Kidney (tissue), 13 donors: ENCODE measurements at regions not wholly inside any gene's neighbourhood (a gene's known extent, or its start where the extent isn't known, plus 50 kb on each side); places are given as distances from the start of the nearest gene placed in this dataset.
A peak's percentile ranks its signal among the peaks of the same experiment; 100 is the strongest.

ENCODE experiments used
- DNase-seq, 5 donors: peaks; one replicate each; pipeline ENCODE4 v3.0.0-alpha.2; 2013 to 2020
- FAIRE-seq: peaks from 2 replicates; lab custom pipeline; 2012; peaks lifted over from hg19 to GRCh38; lab: Jason Lieb, UNC
- H3K27ac ChIP-seq, 2 donors: one replicate each; pipeline ENCODE4 v1.7.0; 2013; ENCODE audit warnings: low read depth in 2 of 2, low read length in 2 of 2, inconsistent platforms in 1 of 2
- H3K27me3 ChIP-seq: one replicate; pipeline ENCODE4 v1.7.1; 2013; ENCODE audit warnings: low read length, inconsistent platforms; ENCODE audit not compliant: control insufficient read depth, insufficient read depth
- H3K36me3 ChIP-seq, 3 donors: one replicate each; pipeline versions ENCODE4 v1.7.0 to v1.7.1; 2013; ENCODE audit warnings: low read length in 3 of 3, control low read depth in 1 of 3, inconsistent platforms in 1 of 3; ENCODE audit not compliant: insufficient read depth in 3 of 3, control insufficient read depth in 2 of 3
- H3K4me1 ChIP-seq, 3 donors: one replicate each; pipeline versions ENCODE4 v1.7.0 to v1.7.1; 2013; ENCODE audit warnings: low read length in 3 of 3, inconsistent platforms in 1 of 3, low read depth in 1 of 3; ENCODE audit not compliant: control insufficient read depth in 2 of 3, insufficient read depth in 2 of 3
- H3K4me3 ChIP-seq, 3 donors: one replicate each; pipeline versions ENCODE4 v1.7.0 to v1.8.1; 2013; ENCODE audit warnings: low read length in 3 of 3, control low read depth in 1 of 3, inconsistent platforms in 1 of 3
- H3K9ac ChIP-seq, 3 donors: one replicate each; pipeline versions ENCODE4 v1.7.0 to v1.7.1; 2013; ENCODE audit warnings: low read length in 3 of 3, control low read depth in 1 of 3, inconsistent platforms in 1 of 3
- H3K9me3 ChIP-seq, 3 donors: one replicate each; pipeline versions ENCODE4 v1.7.0 to v1.7.1; 2013; ENCODE audit warnings: low read length in 3 of 3, control low read depth in 1 of 3, inconsistent platforms in 1 of 3; ENCODE audit not compliant: control insufficient read depth in 2 of 3, insufficient read depth in 1 of 3
- CTCF ChIP-seq: IDR thresholded peaks from 3 replicates; pipeline ENCODE4 v1.5.1; 2012; ENCODE audit warnings: mild to moderate bottlenecking, moderate library complexity, borderline replicate concordance; ENCODE audit not compliant: insufficient read depth; ENCODE audit errors: extremely low read depth
- intact Hi-C: fragments of 100-400 bp; cut with DNase I; formaldehyde crosslinking; loops from one replicate; pipeline ENCODE4 v1.11.1; 2022
- donor health status: control.
- donor health status: control.
- donor health status: control.
- donor health status: control.
- donor health status: control.
- donor health status: DM: yes; HTN: yes; CAD: no.
- donor health status: Normal renal cell carcinoma (clear cell type).

GRCh38 chr16:79765431-79765830 lies 164.9 kb upstream of the MAF start:
- Histone ChIP-seq H3K9me3 (no peaks in the 10 kb centered on the region), H3K27ac (peak overlapping the region in 1 of 2 donors; percentile 50), H3K4me3 (no peak overlapping the region), H3K9ac (no peak overlapping the region), H3K36me3 (no peaks in the 10 kb centered on the region), H3K4me1 (peaks cover 3 to 42% (median 19%) of the 10 kb centered on the region in 3 donors), H3K27me3 (no peaks in the 10 kb centered on the region)
- intact Hi-C loops = no loop called here
- FAIRE-seq (no peak), DNase-seq (no peak)
- TF ChIP-seq CTCF = no peak

GRCh38 chr16:79764415-79765110 lies 164.0 kb upstream of the MAF start:
- H3K36me3 ChIP-seq = no peaks in the 10 kb centered on the region
- FAIRE-seq (no peak), DNase-seq (no peak)
- H3K9me3 ChIP-seq = no peaks in the 10 kb centered on the region
- intact Hi-C loops = no loop called here
- no peak overlapping the region for H3K9ac ChIP-seq
- H3K27ac ChIP-seq = peak overlapping the region in 1 of 2 donors; percentile 9
- H3K4me1 ChIP-seq = peaks cover 3 to 37% (median 14%) of the 10 kb centered on the region in 3 donors
- TF ChIP-seq CTCF = no peak
- H3K27me3 ChIP-seq = no peaks in the 10 kb centered on the region
- H3K4me3 ChIP-seq = no peak overlapping the region

DNA sequence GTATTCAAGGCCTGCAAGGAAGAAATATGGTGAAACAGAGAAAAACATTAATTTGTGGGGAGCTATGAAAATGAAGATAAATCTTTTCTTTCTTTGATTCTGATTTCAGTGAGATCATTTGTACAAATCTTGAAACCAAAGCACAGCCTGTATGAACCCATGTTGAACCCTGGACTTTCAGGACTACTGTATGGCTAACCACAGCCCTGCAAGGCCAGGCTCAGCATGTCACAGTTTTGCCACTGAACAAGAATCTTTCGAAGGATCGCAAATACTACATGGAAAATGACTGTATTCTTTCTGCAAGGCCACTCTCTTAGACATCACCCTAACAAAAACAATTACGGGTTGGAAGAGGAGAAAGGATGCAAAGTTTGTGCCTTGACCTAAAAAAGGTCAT lies 161.7 kb upstream of the MAF start:
- no peak for FAIRE-seq
- H3K27ac ChIP-seq = no peak overlapping the region
- intact Hi-C loops = no loop called here

More for the DNA sequence above, 161.7 kb upstream of the MAF start:
- H3K27me3 ChIP-seq = no peaks in the 10 kb centered on the region
- peaks cover 0 to 16% (median 2%) of the 10 kb centered on the region in 3 donors for H3K4me1 ChIP-seq
- H3K9ac ChIP-seq = no peak overlapping the region
- no peak for TF ChIP-seq CTCF
- H3K9me3 ChIP-seq = no peaks in the 10 kb centered on the region
- no peaks in the 10 kb centered on the region for H3K36me3 ChIP-seq
- no peak for DNase-seq
- no peak overlapping the region for H3K4me3 ChIP-seq
